NB4 (cell line): ENCODE measurements at regions not wholly inside any gene's neighbourhood (a gene's known extent, or its start where the extent isn't known, plus 50 kb on each side); places are given as distances from the start of the nearest gene placed in this dataset.

ENCODE experiments used
- DNase-seq: peaks from one replicate; pipeline ENCODE4 v3.0.0; 2010; ENCODE audit warnings: low read depth
- H3K4me3 ChIP-seq: one replicate; pipeline ENCODE4 v1.5.1; 2011; ENCODE audit warnings: mild to moderate bottlenecking, low read depth, low read length, moderate library complexity
- CTCF ChIP-seq: IDR thresholded peaks from one replicate; pipeline ENCODE4 v1.5.1; 2012; ENCODE audit warnings: low read depth, low read length
- MAX ChIP-seq: IDR thresholded peaks from 2 replicates; pipeline ENCODE4 v1.6.1; 2011; ENCODE audit warnings: low read depth, low read length
- MYC ChIP-seq: IDR thresholded peaks from 2 replicates; pipeline ENCODE4 v1.6.1; 2011; ENCODE audit warnings: low read depth, low read length
- POLR2A ChIP-seq: IDR thresholded peaks from 2 replicates; pipeline ENCODE4 v1.6.1; 2011; ENCODE audit warnings: mild to moderate bottlenecking; ENCODE audit not compliant: insufficient read length; ENCODE audit errors: extremely low read depth

- no peak overlapping the region for H3K4me3 ChIP-seq
- no peak for DNase-seq
- TF ChIP-seq POLR2A (no peak), MYC (no peak), MAX (no peak), CTCF (no peak)
These were observed 248.1 kb upstream of the FOXQ1 start for GRCh38 chr6:1063671-1064355.

- TF ChIP-seq CTCF (no peak), MYC (no peak), POLR2A (no peak), MAX (no peak)
- peak; percentile 14 for DNase-seq
- H3K4me3 ChIP-seq: no peak overlapping the region
These were observed 248.9 kb upstream of the FOXQ1 start for GRCh38 chr6:1062786-1063545.

GRCh38 chr6:1059596-1059995, 252.3 kb upstream of the FOXQ1 start:
- H3K4me3 ChIP-seq: no peak overlapping the region
- DNase-seq: no peak
- TF ChIP-seq MYC: no peak
- TF ChIP-seq MAX: no peak
- no peak for TF ChIP-seq POLR2A
- TF ChIP-seq CTCF: no peak

GRCh38 chr6:1057490-1058135, 254.3 kb upstream of the FOXQ1 start:
- DNase-seq: no peak
- TF ChIP-seq MAX (no peak), POLR2A (no peak), MYC (no peak), CTCF (no peak)
- no peak overlapping the region for H3K4me3 ChIP-seq

GRCh38 chr6:1055015-1055921, 256.6 kb upstream of the FOXQ1 start:
- no peak for DNase-seq
- H3K4me3 ChIP-seq: no peak overlapping the region
- no peak for TF ChIP-seq MAX
- no peak for TF ChIP-seq CTCF
- no peak for TF ChIP-seq MYC
- TF ChIP-seq POLR2A: no peak
